ENCODE measurements at regions not wholly inside any gene's neighbourhood (a gene's known extent, or its start where the extent isn't known, plus 50 kb on each side); places are given as distances from the start of the nearest gene placed in this dataset.

DNA sequence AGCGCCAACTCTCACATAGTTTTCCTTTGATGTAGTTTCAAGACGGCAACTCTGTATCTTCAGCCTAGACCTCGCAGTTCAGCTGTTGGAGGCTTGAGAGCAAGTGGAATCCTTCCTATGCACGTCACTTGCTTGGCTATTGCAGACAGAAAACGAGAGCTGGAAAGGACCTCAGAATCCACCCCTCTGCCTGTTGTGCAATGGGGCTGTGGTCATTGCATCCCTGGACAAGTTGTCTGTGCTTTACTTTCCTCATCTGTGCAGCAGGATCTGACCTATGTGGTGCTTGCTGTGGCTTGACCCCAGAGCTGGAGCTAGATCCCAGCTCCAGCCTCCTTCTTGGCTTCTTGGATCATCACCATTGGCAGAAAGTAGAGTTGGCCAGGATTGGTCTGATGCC is 50.0 kb upstream of the IGSF21 start:
- TF ChIP-seq, protein P1, sequence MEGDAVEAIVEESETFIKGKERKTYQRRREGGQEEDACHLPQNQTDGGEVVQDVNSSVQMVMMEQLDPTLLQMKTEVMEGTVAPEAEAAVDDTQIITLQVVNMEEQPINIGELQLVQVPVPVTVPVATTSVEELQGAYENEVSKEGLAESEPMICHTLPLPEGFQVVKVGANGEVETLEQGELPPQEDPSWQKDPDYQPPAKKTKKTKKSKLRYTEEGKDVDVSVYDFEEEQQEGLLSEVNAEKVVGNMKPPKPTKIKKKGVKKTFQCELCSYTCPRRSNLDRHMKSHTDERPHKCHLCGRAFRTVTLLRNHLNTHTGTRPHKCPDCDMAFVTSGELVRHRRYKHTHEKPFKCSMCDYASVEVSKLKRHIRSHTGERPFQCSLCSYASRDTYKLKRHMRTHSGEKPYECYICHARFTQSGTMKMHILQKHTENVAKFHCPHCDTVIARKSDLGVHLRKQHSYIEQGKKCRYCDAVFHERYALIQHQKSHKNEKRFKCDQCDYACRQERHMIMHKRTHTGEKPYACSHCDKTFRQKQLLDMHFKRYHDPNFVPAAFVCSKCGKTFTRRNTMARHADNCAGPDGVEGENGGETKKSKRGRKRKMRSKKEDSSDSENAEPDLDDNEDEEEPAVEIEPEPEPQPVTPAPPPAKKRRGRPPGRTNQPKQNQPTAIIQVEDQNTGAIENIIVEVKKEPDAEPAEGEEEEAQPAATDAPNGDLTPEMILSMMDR (IDR thresholded peaks at IDR 0.05): no peak
- TF ChIP-seq POLR2A (IDR thresholded peaks at IDR 0.05) (no peak), POLR2AphosphoS5 (IDR thresholded peaks at IDR 0.05) (no peak)

Measured in breast epithelium (tissue), 3 donors.